ENCODE measurements at regions not wholly inside any gene's neighbourhood (a gene's known extent, or its start where the extent isn't known, plus 50 kb on each side); places are given as distances from the start of the nearest gene placed in this dataset.

DNA sequence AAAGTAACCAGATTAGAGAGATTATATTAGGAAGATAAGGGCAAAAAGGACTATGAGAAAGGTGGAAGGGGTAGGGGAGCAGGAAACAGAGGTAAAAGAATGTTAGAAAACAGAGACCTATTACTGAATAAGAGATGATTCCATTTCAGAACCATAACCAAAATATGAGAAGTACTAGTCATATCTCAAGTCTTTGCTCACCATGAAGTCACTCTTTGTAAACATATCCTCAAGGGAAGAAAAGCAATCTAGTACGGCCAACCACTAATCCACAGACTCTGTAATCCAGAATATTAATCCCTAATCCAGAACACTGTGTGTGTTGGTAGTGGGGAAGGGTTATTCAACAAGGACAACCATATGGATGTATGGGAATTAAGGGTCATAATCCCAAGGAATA, 92.0 kb downstream of the CDCA7 start:
- TF ChIP-seq, protein P1, sequence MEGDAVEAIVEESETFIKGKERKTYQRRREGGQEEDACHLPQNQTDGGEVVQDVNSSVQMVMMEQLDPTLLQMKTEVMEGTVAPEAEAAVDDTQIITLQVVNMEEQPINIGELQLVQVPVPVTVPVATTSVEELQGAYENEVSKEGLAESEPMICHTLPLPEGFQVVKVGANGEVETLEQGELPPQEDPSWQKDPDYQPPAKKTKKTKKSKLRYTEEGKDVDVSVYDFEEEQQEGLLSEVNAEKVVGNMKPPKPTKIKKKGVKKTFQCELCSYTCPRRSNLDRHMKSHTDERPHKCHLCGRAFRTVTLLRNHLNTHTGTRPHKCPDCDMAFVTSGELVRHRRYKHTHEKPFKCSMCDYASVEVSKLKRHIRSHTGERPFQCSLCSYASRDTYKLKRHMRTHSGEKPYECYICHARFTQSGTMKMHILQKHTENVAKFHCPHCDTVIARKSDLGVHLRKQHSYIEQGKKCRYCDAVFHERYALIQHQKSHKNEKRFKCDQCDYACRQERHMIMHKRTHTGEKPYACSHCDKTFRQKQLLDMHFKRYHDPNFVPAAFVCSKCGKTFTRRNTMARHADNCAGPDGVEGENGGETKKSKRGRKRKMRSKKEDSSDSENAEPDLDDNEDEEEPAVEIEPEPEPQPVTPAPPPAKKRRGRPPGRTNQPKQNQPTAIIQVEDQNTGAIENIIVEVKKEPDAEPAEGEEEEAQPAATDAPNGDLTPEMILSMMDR (conservative IDR thresholded peaks at IDR 0.05; ENCODE audit: low read length) = no peak
- TF ChIP-seq EZH2phosphoT487 (IDR thresholded peaks at IDR 0.05; ENCODE audit: borderline replicate concordance) = no peak
